SW480 (cell line): ENCODE measurements at regions not wholly inside any gene's neighbourhood (a gene's known extent, or its start where the extent isn't known, plus 50 kb on each side); places are given as distances from the start of the nearest gene placed in this dataset.

Source experiments
- DNase-seq: peaks from one replicate; pipeline ENCODE4 v3.0.0-alpha.2; 2016; ENCODE audit warnings: low spot score

GRCh38 chr9:105023788-105024187 lies 95.8 kb upstream of the ABCA1 start:
- DNase-seq: no peak

- DNase-seq: no peak
Observed at GRCh38 chr9:105024529-105024928, 96.6 kb upstream of the ABCA1 start.

GRCh38 chr9:105026451-105026850 lies 98.5 kb upstream of the ABCA1 start:
- no peak for DNase-seq

DNA sequence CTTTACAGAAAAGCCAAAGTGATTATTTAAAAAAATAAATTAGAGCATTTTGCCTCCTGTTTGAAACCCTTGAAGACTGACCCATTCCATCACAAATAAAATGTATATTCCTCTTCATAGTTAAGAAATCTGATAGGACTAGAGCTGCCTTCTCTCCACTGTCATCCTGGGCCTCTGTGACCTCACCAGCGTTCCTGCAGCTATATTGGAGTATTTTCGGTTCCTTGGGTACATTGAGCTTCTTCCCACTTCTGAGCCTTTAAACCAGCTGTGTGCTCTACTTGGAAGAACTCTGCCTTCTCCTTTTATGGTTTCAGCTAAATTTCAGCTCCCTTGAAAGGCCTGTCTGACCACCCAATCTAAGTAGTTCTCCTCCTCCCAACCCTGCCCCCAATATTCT lies 99.1 kb upstream of the ABCA1 start:
- DNase-seq: no peak

GRCh38 chr9:105030285-105030684 lies 102.3 kb upstream of the ABCA1 start:
- no peak for DNase-seq

DNA sequence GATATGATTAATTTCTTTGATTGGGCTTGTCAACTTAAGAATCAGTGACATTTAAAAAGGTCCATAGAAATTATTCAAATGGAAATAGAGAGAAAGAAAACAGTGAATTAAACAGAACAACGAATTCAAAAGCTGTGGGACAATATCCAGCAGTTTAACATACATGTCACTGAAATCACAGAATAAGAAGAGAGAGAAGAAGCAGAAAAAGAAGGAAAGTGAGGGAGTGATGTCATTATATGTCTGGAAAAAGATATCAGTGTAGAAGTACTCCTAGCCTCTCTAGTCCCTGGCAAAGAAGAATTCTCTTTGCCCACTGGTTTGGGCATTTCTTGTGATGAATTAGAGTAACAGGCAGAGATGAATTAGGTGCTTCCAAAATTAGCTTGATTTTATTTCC lies 109.2 kb upstream of the ABCA1 start:
- DNase-seq: no peak

DNA sequence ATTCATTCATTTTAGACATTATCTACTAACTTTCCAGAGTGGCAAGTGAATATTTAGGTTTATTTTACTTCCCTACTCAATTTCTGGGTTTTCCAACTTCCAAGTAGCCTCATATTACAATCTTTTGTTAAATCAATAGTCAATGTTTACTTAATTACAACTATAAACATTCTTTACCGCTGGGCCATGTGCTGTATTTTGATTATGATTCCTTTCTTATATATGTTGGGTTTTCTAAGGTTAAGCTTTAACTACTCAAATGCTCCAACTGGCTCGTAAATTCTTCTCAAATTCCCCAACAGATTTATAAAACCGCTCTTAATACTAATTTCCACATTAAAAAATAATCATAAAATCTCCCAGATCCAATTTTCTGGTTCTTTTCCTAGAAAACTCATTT lies 110.1 kb upstream of the ABCA1 start:
- no peak for DNase-seq

DNA sequence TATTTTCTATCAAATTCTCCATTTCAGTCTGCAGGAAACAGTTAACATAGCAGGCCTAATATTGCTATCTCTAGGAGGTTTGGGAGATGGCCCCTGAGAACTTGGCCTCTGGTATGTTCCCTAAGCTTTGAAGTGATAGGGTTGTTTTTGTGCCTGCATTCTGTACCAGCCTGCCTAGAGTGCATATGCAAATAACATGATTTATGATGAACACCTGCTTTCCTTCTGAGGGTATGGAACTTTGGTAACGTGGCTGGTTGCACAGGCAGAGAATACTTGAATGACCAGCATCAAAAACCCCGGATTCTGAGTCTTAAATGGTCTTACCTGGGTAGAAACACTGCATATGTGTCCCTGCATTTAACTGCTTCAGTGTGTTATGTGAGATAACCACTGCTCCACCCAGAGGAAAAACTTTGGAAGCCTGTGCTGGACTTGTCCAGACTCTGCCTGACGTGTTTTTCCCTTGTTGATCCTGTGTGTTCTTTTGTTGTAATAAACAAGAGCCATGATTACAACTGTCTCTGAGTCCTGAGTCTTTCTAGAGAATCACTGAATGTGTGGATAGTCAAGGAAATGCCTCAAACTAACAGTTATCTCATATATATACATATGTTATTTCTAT lies 111.3 kb upstream of the ABCA1 start:
- DNase-seq: peak; percentile 19

- no peak for DNase-seq
Observed at GRCh38 chr9:105043370-105043936, 115.5 kb upstream of the ABCA1 start.

DNA sequence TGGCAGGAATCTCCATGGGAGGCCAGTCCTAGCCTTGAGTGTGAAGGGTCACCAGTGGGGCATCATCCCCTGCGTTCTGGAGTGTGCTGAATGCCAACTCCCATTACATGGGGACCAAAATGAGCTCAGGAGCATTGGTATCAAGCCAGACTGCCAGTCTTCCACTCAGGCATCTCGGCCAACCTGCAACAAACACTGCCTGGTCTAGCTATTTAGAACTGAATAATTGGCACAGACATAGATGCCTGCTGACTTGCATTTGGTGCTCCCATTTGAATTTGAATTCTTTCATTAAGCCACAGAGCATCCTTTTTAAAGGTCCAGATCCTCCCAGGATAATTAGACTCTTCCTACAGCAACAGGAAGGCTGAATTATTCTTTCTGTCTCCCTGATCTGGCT lies 116.6 kb upstream of the ABCA1 start:
- DNase-seq: no peak

- no peak for DNase-seq
Observed at GRCh38 chr9:105046907-105047741, 119.2 kb upstream of the ABCA1 start.

DNA sequence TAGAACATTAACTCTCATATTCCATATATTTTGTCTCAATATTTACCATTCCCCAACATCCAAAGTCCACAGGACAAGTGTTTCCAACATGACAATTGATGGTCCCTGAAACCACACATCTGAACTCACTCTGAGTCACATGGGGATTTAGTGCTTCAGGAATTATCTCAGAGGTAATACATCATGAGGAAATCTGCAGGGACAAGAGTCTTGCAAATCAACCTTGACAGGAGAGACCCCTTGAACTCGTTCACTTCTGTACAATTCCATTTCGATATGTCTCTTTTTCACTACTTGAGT lies 119.7 kb upstream of the ABCA1 start:
- DNase-seq: no peak

DNA sequence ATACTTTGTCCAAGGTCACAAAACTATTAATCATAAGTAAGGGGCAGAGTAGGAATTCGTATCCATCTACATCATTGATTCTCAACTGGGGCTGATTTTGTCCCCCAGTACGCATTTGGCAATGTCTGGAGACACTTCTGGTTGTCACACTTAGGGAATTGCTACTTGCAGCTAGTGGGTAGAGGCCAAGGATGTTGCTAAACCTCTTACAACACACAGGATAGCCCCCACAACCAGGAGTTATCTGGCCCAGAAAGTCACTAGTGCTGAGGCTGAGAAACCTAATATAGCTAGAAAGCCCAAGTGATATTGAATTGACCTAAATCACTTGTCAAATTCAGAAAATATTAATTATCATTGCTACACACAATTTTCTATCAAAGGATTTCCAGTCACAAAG lies 120.4 kb upstream of the ABCA1 start:
- no peak for DNase-seq

DNA sequence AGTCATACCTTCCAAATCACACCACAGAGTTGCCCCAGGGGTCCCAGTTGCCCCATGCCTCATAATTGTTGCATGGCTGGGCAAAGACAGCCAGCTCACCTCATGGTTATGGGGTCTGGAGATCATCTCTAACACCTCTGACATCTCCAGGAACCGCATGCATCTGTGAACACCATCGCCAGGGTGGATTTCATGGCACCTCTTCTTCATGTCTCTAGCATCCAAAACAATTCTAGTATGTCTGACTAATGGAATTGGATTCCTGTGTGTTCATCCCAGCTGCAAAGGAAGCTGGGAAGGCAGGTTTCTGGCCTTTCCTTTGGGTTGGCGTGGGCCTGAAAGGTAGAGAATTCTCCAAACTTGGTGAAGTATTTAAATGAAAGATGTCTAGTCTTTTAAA lies 122.3 kb upstream of the ABCA1 start:
- DNase-seq: no peak

DNA sequence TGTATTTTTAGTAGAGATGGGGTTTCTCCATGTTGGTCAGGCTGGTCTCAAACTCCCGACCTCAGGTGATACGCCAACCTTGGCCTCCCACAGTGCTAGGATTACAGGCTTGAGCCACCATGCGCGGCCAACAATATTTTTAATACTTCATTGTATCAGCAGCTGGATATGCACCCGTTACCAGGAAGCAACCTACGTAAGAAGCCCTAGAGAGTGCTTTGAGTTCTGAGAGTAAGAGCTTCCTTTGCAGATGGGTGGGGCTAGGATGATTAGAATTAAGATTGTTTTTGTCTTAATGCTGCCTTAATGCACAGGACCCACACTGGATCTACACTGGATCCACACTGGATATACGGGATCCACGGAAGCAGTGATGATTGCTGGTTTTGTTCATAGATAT lies 123.9 kb upstream of the ABCA1 start:
- DNase-seq: no peak

DNA sequence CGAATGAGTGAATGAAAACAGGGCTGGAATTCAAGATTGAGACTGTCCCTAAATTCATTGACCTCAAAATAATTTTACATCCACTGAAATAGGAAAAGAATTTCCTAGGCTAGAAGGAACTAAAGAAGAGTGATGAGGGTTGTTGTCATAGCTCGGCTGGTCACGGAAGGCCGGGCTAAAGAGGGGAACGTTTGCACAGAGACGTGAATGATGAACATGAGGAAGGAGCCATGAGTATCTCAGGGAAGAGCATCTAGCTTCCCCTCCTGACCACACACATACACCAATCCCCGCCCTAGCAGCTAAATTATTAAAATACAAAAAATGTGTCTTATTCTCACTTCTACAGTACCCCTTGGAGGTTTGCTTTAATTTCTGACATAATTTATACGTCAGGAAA lies 124.4 kb upstream of the ABCA1 start:
- no peak for DNase-seq

- DNase-seq: no peak
Observed at GRCh38 chr9:105053209-105053652, 125.3 kb upstream of the ABCA1 start.

DNA sequence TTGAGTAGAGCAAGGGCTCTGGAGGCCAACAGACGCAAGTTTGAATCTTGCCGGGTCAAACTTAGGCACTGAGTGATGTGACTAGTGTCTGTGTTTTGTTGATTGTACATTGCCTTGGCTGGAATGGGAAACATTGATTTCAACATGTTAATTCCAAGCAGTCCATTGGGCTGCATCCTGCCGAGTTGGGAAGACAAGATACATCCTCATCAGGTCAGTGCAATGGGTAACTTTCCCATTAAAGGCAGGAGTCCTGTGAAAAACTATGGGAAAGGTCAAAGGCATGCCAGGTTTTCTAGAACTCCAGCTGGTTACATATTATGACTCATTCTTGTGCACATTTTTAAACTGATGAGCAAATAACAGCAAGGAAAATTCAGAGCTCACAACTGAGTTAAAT lies 126.5 kb upstream of the ABCA1 start:
- DNase-seq: no peak

GRCh38 chr9:105055917-105056316 lies 128.0 kb upstream of the ABCA1 start:
- DNase-seq: no peak

- DNase-seq: no peak
Observed at GRCh38 chr9:105057551-105057950, 129.6 kb upstream of the ABCA1 start.

- DNase-seq: no peak
Observed at GRCh38 chr9:105059252-105059651, 131.3 kb upstream of the ABCA1 start.

DNA sequence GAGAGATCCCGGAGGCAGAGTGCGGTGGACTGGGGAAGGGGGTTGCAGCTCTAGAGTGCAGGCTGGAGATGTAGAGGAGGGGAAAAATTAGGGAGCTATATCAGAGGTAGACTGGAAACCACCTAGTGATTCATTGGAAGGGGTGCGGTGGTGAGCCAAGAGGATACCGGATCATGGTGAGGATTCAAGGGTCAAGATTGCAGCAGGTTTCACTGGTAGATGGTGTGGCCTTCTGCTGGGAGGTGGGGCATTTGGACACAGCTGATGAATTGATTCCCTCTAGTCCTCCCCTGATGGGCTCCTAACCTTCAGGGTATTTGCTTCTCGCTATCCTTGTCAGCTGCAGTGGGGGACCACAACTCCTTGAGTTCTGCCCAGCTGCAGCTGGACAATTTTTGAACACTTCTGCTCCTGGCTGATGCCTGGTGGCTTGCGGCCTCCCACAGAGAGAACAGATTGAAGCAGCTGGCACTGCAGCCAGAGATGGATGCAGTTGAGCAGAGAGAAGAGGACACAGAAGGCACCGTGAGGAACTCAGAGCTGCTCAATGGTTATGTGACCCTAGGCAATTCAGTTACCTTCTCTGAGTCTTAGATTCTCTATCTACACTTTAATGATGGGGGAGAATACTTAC lies 134.4 kb upstream of the ABCA1 start:
- DNase-seq: no peak
